H1 (cell line): ENCODE measurements at regions not wholly inside any gene's neighbourhood (a gene's known extent, or its start where the extent isn't known, plus 50 kb on each side); places are given as distances from the start of the nearest gene placed in this dataset.

Experiments
- CTCF ChIA-PET: fragments of 300-600 bp; sonication (Branson Sonifier 250); formaldehyde crosslinking; loops from one replicate; lab custom pipeline; 2021; ENCODE audit not compliant: partially characterized antibody; lab: Charles Lee
- POLR2A ChIA-PET: fragments of 300-600 bp; sonication (Branson Sonifier 250); formaldehyde crosslinking; loops from one replicate; lab custom pipeline; 2021; ENCODE audit warnings: inconsistent platforms; ENCODE audit not compliant: partially characterized antibody; lab: Charles Lee
- DNase-seq, 2 experiments: peaks; one replicate each; pipeline versions ENCODE4 v3.0.0 to v3.0.0-alpha.2; 2010 to 2022; ENCODE audit warnings: low spot score in 2 of 2, low read depth in 1 of 2, mixed read lengths in 1 of 2
- FAIRE-seq: peaks from 2 replicates; lab custom pipeline; 2011; peaks lifted over from hg19 to GRCh38; lab: Jason Lieb, UNC
- H2AFZ ChIP-seq: 2 replicates; pipeline ENCODE4 v1.8.1; 2012; ENCODE audit warnings: low read length, inconsistent platforms
- H2AK5ac ChIP-seq: 2 replicates; pipeline ENCODE4 v1.6.1; 2013; ENCODE audit warnings: low read depth, low read length
- H2BK120ac ChIP-seq: replicated peaks from 2 replicates; pipeline ENCODE3; 2013; ENCODE audit warnings: low read depth, low read length, inconsistent platforms
- H2BK12ac ChIP-seq: 2 replicates; pipeline ENCODE4 v1.6.1; 2013; ENCODE audit warnings: low read depth, low read length
- H2BK15ac ChIP-seq: 2 replicates; pipeline ENCODE4 v1.6.1; 2013; ENCODE audit warnings: low read length
- H2BK20ac ChIP-seq: 2 replicates; pipeline ENCODE4 v1.6.1; 2013; ENCODE audit warnings: low read length
- H2BK5ac ChIP-seq: 2 replicates; pipeline ENCODE4 v1.6.1; 2013; ENCODE audit warnings: low read depth, low read length
- H3K14ac ChIP-seq: 2 replicates; pipeline ENCODE4 v1.6.1; 2013; ENCODE audit warnings: inconsistent platforms; ENCODE audit not compliant: insufficient read length
- H3K18ac ChIP-seq: 2 replicates; pipeline ENCODE4 v1.6.1; 2013; ENCODE audit warnings: low read length; ENCODE audit errors: extremely low read depth
- H3K23ac ChIP-seq: 2 replicates; pipeline ENCODE4 v1.6.1; 2013; ENCODE audit warnings: inconsistent platforms; ENCODE audit not compliant: insufficient read length
- H3K23me2 ChIP-seq: 2 replicates; pipeline ENCODE4 v1.6.1; 2013; ENCODE audit warnings: low read depth, low read length
- H3K27ac ChIP-seq: 2 replicates; pipeline ENCODE4 v1.6.1; 2011; ENCODE audit warnings: low read depth, low read length, inconsistent platforms
- H3K27me3 ChIP-seq, 4 experiments: replicated peaks in 1 of 4; 1 replicate in 1 of 4; 2 replicates in 3 of 4; pipeline versions ENCODE4 v1.6.1 to v1.8.1; 2011 to 2013; ENCODE audit warnings: low read length in 3 of 4, mild to moderate bottlenecking in 3 of 4, inconsistent platforms in 2 of 4, mixed read lengths in 2 of 4, moderate library complexity in 1 of 4; ENCODE audit not compliant: control insufficient read depth in 3 of 4, insufficient read depth in 3 of 4; ENCODE audit errors: extremely low read depth in 1 of 4
- H3K36me3 ChIP-seq, 4 experiments: 2 replicates each; pipeline versions ENCODE4 v1.6.1 to v1.8.1; 2011 to 2013; ENCODE audit warnings: mild to moderate bottlenecking in 4 of 4, low read length in 3 of 4, moderate library complexity in 2 of 4, control low read depth in 1 of 4, inconsistent platforms in 1 of 4; ENCODE audit not compliant: insufficient read depth in 4 of 4, control insufficient read depth in 2 of 4
- H3K4ac ChIP-seq: replicated peaks from 2 replicates; pipeline ENCODE3; 2013; ENCODE audit warnings: low read length, low read depth, mixed read lengths, inconsistent platforms; ENCODE audit not compliant: insufficient read length
- H3K4me1 ChIP-seq, 4 experiments: replicated peaks in 1 of 4; 1 replicate in 1 of 4; 2 replicates in 3 of 4; pipeline versions ENCODE4 v1.6.1 to v1.8.1; 2011 to 2013; ENCODE audit warnings: low read length in 3 of 4, inconsistent platforms in 2 of 4, mixed read lengths in 1 of 4; ENCODE audit not compliant: insufficient read depth in 4 of 4, control insufficient read depth in 3 of 4
- H3K4me2 ChIP-seq, 2 experiments: 2 replicates each; pipeline versions ENCODE4 v1.6.1 to v1.8.1; 2011 to 2013; ENCODE audit warnings: low read depth in 2 of 2, low read length in 2 of 2, control low read depth in 1 of 2, inconsistent platforms in 1 of 2, mild to moderate bottlenecking in 1 of 2; ENCODE audit not compliant: insufficient read depth in 1 of 2
- H3K4me3 ChIP-seq, 4 experiments: fragments of 200-600, 300-600 bp in 1 of 4; sonication (generic), shearing (Covaris generic), sonication (Bioruptor Twin) in 1 of 4; 2 replicates each; pipeline versions ENCODE4 v1.5.1 to v1.8.1; 2011 to 2016; ENCODE audit warnings: low read length in 4 of 4, low read depth in 3 of 4, control low read depth in 2 of 4, inconsistent platforms in 2 of 4, mild to moderate bottlenecking in 2 of 4, mixed read lengths in 1 of 4, moderate library complexity in 1 of 4; ENCODE audit not compliant: insufficient read depth in 2 of 4; ENCODE audit errors: extremely low read depth in 1 of 4
- H3K56ac ChIP-seq: replicated peaks from 2 replicates; pipeline ENCODE3; 2013; ENCODE audit warnings: low read depth, mild to moderate bottlenecking, mixed read lengths, low read length, inconsistent platforms; ENCODE audit not compliant: insufficient read length
- H3K79me1 ChIP-seq: 2 replicates; pipeline ENCODE4 v1.6.1; 2013; ENCODE audit warnings: low read depth, low read length, control low read depth
- H3K79me2 ChIP-seq, 2 experiments: 2 replicates each; pipeline versions ENCODE4 v1.6.1 to v1.8.1; 2012 to 2013; ENCODE audit warnings: low read length in 2 of 2, mild to moderate bottlenecking in 2 of 2, inconsistent platforms in 1 of 2; ENCODE audit not compliant: insufficient read depth in 2 of 2, control insufficient read depth in 1 of 2
- H3K9ac ChIP-seq, 4 experiments: replicated peaks in 1 of 4; 1 replicate in 1 of 4; 2 replicates in 3 of 4; pipeline versions ENCODE4 v1.6.1 to v1.8.1; 2011 to 2013; ENCODE audit warnings: low read depth in 3 of 4, low read length in 3 of 4, control low read depth in 2 of 4, mild to moderate bottlenecking in 2 of 4, moderate library complexity in 2 of 4, inconsistent platforms in 1 of 4; ENCODE audit errors: extremely low read depth in 1 of 4
- H3K9me3 ChIP-seq, 2 experiments: 2 replicates each; pipeline versions ENCODE4 v1.6.1 to v1.8.1; 2012 to 2013; ENCODE audit warnings: mild to moderate bottlenecking in 2 of 2, moderate library complexity in 2 of 2, control low read depth in 1 of 2, inconsistent platforms in 1 of 2, low read depth in 1 of 2, low read length in 1 of 2, mixed read lengths in 1 of 2; ENCODE audit not compliant: insufficient read depth in 2 of 2
- H4K20me1 ChIP-seq, 2 experiments: replicated peaks in 1 of 2; 2 replicates each; pipeline versions ENCODE3 to v1.8.1; 2011 to 2013; ENCODE audit warnings: inconsistent platforms in 2 of 2, low read length in 2 of 2, mild to moderate bottlenecking in 1 of 2; ENCODE audit not compliant: insufficient read depth in 2 of 2, control insufficient read depth in 1 of 2
- H4K5ac ChIP-seq: 2 replicates; pipeline ENCODE4 v1.6.1; 2013; ENCODE audit warnings: low read length, low read depth, mixed read lengths, inconsistent platforms; ENCODE audit not compliant: insufficient read length
- H4K8ac ChIP-seq: 2 replicates; pipeline ENCODE4 v1.8.0; 2013; ENCODE audit warnings: mild to moderate bottlenecking, moderate library complexity, low read length, inconsistent platforms; ENCODE audit not compliant: insufficient read depth; ENCODE audit errors: extremely low read depth
- H4K91ac ChIP-seq: replicated peaks from 2 replicates; pipeline ENCODE3; 2013; ENCODE audit warnings: low read length, mixed read lengths, inconsistent platforms; ENCODE audit not compliant: insufficient read length
- BACH1 ChIP-seq: IDR thresholded peaks from 2 replicates; pipeline ENCODE4 v1.6.1; 2012; ENCODE audit warnings: low read length, improper control_type of control experiment
- BRCA1 ChIP-seq: IDR thresholded peaks from 2 replicates; pipeline ENCODE4 v1.6.1; 2012; ENCODE audit warnings: low read depth, low read length, improper control_type of control experiment
- CREB1 ChIP-seq: IDR thresholded peaks from 2 replicates; pipeline ENCODE4 v1.6.1; 2012; ENCODE audit warnings: inconsistent platforms
- EP300 ChIP-seq, 2 experiments: IDR thresholded peaks; 1 replicate in 1 of 2; 2 replicates in 1 of 2; pipeline ENCODE4 v1.6.1; 2011 to 2012; ENCODE audit warnings: low read depth in 2 of 2, low read length in 2 of 2, mild to moderate bottlenecking in 2 of 2, borderline replicate concordance in 1 of 2, inconsistent platforms in 1 of 2, moderate library complexity in 1 of 2
- POLR2A ChIP-seq, 2 experiments: IDR thresholded peaks; 1 replicate in 1 of 2; 2 replicates in 1 of 2; pipeline ENCODE4 v1.6.1; 2011; ENCODE audit warnings: low read depth in 2 of 2, low read length in 2 of 2, mild to moderate bottlenecking in 2 of 2; ENCODE audit errors: control extremely low read depth in 1 of 2
- RBBP5 ChIP-seq: IDR thresholded peaks from 2 replicates; pipeline ENCODE4 v1.7.1; 2012; ENCODE audit warnings: low read depth, mild to moderate bottlenecking, inconsistent platforms, low read length, moderate library complexity, borderline replicate concordance
- SIRT6 ChIP-seq: IDR thresholded peaks from one replicate; pipeline ENCODE4 v1.7.1; 2012; ENCODE audit warnings: low read length, inconsistent platforms
- SRF ChIP-seq: IDR thresholded peaks from 2 replicates; pipeline ENCODE4 v1.6.1; 2011; ENCODE audit warnings: mild to moderate bottlenecking, low read depth, low read length, moderate library complexity
- TAF1 ChIP-seq: IDR thresholded peaks from 2 replicates; pipeline ENCODE4 v1.6.1; 2011; ENCODE audit warnings: mild to moderate bottlenecking, low read depth, low read length
- WGBS, 2 experiments: shearing (Covaris generic) in 1 of 2; methylation state at CpG; one replicate each; pipeline versions ENCODE4 v1.1.6 to v1.1.7; 2013 to 2015; ENCODE audit warnings: low lambda C conversion rate in 2 of 2, mixed read lengths in 2 of 2, inconsistent platforms in 1 of 2, low coverage in 1 of 2, missing lambda C conversion rate in 1 of 2; ENCODE audit not compliant: insufficient replicate concordance in 2 of 2, insufficient coverage in 1 of 2, insufficient read length in 1 of 2; ENCODE audit errors: extremely low coverage in 1 of 2, missing lambda C conversion rate in 1 of 2; 5-methylcytosine and 5-hydroxymethylcytosine counted together

DNA sequence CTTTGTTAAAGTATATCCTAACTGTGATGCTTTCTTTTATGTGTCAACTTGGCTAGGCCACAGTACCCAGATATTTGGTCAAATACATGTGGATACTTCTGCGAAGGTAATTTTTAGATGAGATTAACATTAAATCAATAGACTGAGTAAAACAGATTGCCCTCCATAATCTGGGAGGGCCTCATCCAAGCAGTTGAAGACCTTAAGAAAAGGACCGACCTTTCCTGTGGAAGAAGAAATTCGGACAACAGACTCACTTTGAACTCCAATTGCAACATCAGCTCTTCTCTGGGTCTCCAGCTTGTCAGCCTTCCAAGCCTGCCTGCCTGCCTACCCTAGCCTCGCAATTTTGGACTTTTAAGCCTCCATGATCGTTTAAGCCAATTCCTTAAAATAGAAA lies 57.9 kb upstream of the DOCK9 start:
- POLR2A ChIA-PET, result no interaction called here
- Histone ChIP-seq H3K18ac (no peak overlapping the region), H3K14ac (no peak overlapping the region), H3K79me1 (no peaks in the 10 kb centered on the region), H2BK120ac (no peak overlapping the region), H3K23ac (no peak overlapping the region), H3K23me2 (no peaks in the 10 kb centered on the region), H2BK12ac (no peak overlapping the region), H3K9me3 (no peaks in the 10 kb centered on the region), H3K27ac (no peak overlapping the region), H3K56ac (no peak overlapping the region), H2BK20ac (no peak overlapping the region), H4K20me1 (no peaks in the 10 kb centered on the region), H2AK5ac (no peak overlapping the region), H2AFZ (no peak overlapping the region), H2BK15ac (no peak overlapping the region), H3K27me3 (peaks cover 0 to 1% (median 0%) of the 10 kb centered on the region in 4 experiments; a peak in 1 of 7 replicates), H2BK5ac (no peak overlapping the region), H3K4me2 (no peak overlapping the region), H3K4ac (no peak overlapping the region), H4K5ac (no peak overlapping the region), H3K36me3 (no peaks in the 10 kb centered on the region), H3K9ac (no peak overlapping the region), H3K4me1 (0 out of 7 replicates have a peak, but pooled peaks cover 0 to 1% (median 0%) of the 10 kb centered on the region in 4 experiments), H3K79me2 (no peaks in the 10 kb centered on the region), H3K4me3 (no peak overlapping the region), H4K8ac (no peak overlapping the region), H4K91ac (no peak overlapping the region)
- CTCF ChIA-PET, result interaction anchor here (1.2 to 1.3 kb wide), 2 partner anchors 12 to 157 kb away, joined by 3 read pairs; no protein-coding TSS in a partner anchor
- 90% methylated on average over 5 of the region's 5 CpGs; no CpG with 5 or more reads in 1 of the 2 experiments for WGBS, 2 experiments
- TF ChIP-seq POLR2A (IDR thresholded peaks at IDR 0.05; ENCODE audit: control extremely low read depth in 1 of 2, low read depth in 2 of 2, low read length in 2 of 2), result no peak
- TF ChIP-seq RBBP5, result no peak
- no peak for TF ChIP-seq BACH1
- no peak for TF ChIP-seq BRCA1
- no peak for TF ChIP-seq EP300 (IDR thresholded peaks at IDR 0.05; ENCODE audit: borderline replicate concordance in 1 of 2, low read depth in 2 of 2, low read length in 2 of 2)
- no peak for TF ChIP-seq SIRT6
- TF ChIP-seq TAF1, result no peak
- TF ChIP-seq SRF, result no peak
- TF ChIP-seq CREB1, result no peak
- FAIRE-seq, result no peak
- no peak for DNase-seq
